ENCODE measurements at regions not wholly inside any gene's neighbourhood (a gene's known extent, or its start where the extent isn't known, plus 50 kb on each side); places are given as distances from the start of the nearest gene placed in this dataset.
"Not testable (repeated sequence)": the region's sequence is repeated elsewhere in the genome, so short reads cannot be mapped to it uniquely, and the experiment has no call there.

GRCh38 chr6:106744781-106745180 lies 115.4 kb downstream of the QRSL1 start:
- Histone ChIP-seq H3K4me3 (no peak overlapping the region), H3K4me1 (peaks cover 2% of the 10 kb centered on the region), H3K27ac (no peak overlapping the region), H3K36me3 (no peaks in the 10 kb centered on the region), H3K9me3 (no peaks in the 10 kb centered on the region), H3K27me3 (no peaks in the 10 kb centered on the region)
- no peak for DNase-seq (ENCODE audit: low spot score in 2 of 2)
- TF ChIP-seq POLR2AphosphoS5 (IDR thresholded peaks at IDR 0.05) (no peak), EP300 (IDR thresholded peaks at IDR 0.05) (no peak), POLR2A (IDR thresholded peaks at IDR 0.05) (no peak), CTCF (IDR thresholded peaks at IDR 0.05) (no peak)
- WGBS, result 83% methylated on average over 2 of the region's 2 CpGs

- H3K36me3 ChIP-seq; H3K4me1 ChIP-seq; H3K27ac ChIP-seq; H3K9me3 ChIP-seq; H3K4me3 ChIP-seq; H3K27me3 ChIP-seq; DNase-seq (ENCODE audit: low spot score in 2 of 2): not testable (repeated sequence)
- WGBS, result 44% methylated on average over 2 of the region's 2 CpGs
Measured at GRCh38 chr6:106744029-106744428, 114.7 kb downstream of the QRSL1 start.

- Histone ChIP-seq H3K27ac (no peak overlapping the region), H3K4me1 (peaks cover 13% of the 10 kb centered on the region)
Measured at GRCh38 chr6:106743612-106744011, 114.2 kb downstream of the QRSL1 start.

GRCh38 chr6:106740287-106740686 lies 110.9 kb downstream of the QRSL1 start:
- Histone ChIP-seq H3K27ac (no peak overlapping the region), H3K4me1 (peaks cover 25% of the 10 kb centered on the region), H3K27me3 (no peaks in the 10 kb centered on the region), H3K9me3 (no peaks in the 10 kb centered on the region), H3K36me3 (no peaks in the 10 kb centered on the region), H3K4me3 (no peak overlapping the region)
- TF ChIP-seq POLR2A (IDR thresholded peaks at IDR 0.05), result no peak
- no peak for TF ChIP-seq EP300 (IDR thresholded peaks at IDR 0.05)
- no peak for TF ChIP-seq CTCF (IDR thresholded peaks at IDR 0.05)
- TF ChIP-seq POLR2AphosphoS5 (IDR thresholded peaks at IDR 0.05), result no peak
- WGBS, result 81% methylated on average over 3 of the region's 3 CpGs
- no peak for DNase-seq (ENCODE audit: low spot score in 2 of 2)

More at GRCh38 chr6:106743612-106744011, 114.2 kb downstream of the QRSL1 start:
- WGBS, result 79% methylated on average over 2 of the region's 2 CpGs
- DNase-seq (ENCODE audit: low spot score in 2 of 2), result no peak
- no peaks in the 10 kb centered on the region for H3K27me3 ChIP-seq
- H3K36me3 ChIP-seq, result no peaks in the 10 kb centered on the region
- H3K4me3 ChIP-seq, result no peak overlapping the region
- H3K9me3 ChIP-seq, result no peaks in the 10 kb centered on the region
- no peak for TF ChIP-seq CTCF (IDR thresholded peaks at IDR 0.05)
- no peak for TF ChIP-seq POLR2AphosphoS5 (IDR thresholded peaks at IDR 0.05)
- TF ChIP-seq POLR2A (IDR thresholded peaks at IDR 0.05), result no peak

- no peak for TF ChIP-seq CTCF (IDR thresholded peaks at IDR 0.05)
- TF ChIP-seq POLR2AphosphoS5 (IDR thresholded peaks at IDR 0.05), result no peak
- TF ChIP-seq EP300 (IDR thresholded peaks at IDR 0.05), result no peak
- no peak for TF ChIP-seq POLR2A (IDR thresholded peaks at IDR 0.05)
- no peaks in the 10 kb centered on the region for H3K36me3 ChIP-seq
- no peak overlapping the region for H3K27ac ChIP-seq
- H3K9me3 ChIP-seq, result no peaks in the 10 kb centered on the region
- WGBS, result 45% methylated on average over 5 of the region's 5 CpGs
- H3K27me3 ChIP-seq, result no peaks in the 10 kb centered on the region
- no peak overlapping the region for H3K4me3 ChIP-seq
- H3K4me1 ChIP-seq, result peaks cover 25% of the 10 kb centered on the region
- DNase-seq (ENCODE audit: low spot score in 2 of 2), result no peak
Measured at GRCh38 chr6:106739387-106739786, 110.0 kb downstream of the QRSL1 start.

GRCh38 chr6:106736502-106736901 lies 107.1 kb downstream of the QRSL1 start:
- Histone ChIP-seq H3K9me3 (no peaks in the 10 kb centered on the region), H3K27ac (no peak overlapping the region), H3K4me1 (peaks cover 25% of the 10 kb centered on the region), H3K36me3 (no peaks in the 10 kb centered on the region), H3K27me3 (no peaks in the 10 kb centered on the region), H3K4me3 (no peak overlapping the region)
- 44% methylated on average over 2 of the region's 2 CpGs for WGBS
- no peak for DNase-seq (ENCODE audit: low spot score in 2 of 2)
- no peak for TF ChIP-seq CTCF (IDR thresholded peaks at IDR 0.05)
- TF ChIP-seq EP300 (IDR thresholded peaks at IDR 0.05), result no peak
- no peak for TF ChIP-seq POLR2AphosphoS5 (IDR thresholded peaks at IDR 0.05)
- no peak for TF ChIP-seq POLR2A (IDR thresholded peaks at IDR 0.05)
